ENCODE measurements at regions not wholly inside any gene's neighbourhood (a gene's known extent, or its start where the extent isn't known, plus 50 kb on each side); places are given as distances from the start of the nearest gene placed in this dataset.

DNA sequence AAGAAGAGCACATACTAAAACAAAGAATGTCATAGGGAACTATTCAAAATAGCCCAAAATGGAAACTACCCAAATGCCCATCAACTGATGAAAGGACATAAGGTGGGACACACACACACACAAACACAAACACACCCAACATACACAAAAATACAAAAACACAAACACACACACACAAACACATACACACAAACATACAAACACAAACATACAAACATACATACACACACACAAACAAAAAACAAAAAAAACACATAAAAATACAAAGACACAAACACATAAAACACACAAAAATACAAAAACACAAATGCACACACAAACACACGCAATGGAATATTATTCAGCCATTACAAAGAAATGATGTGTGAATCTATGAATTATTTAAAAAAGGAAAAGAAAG, 203.6 kb downstream of the ERMARD start:
- DNase-seq (ENCODE audit: low read depth): no peak
- H3K4me3 ChIP-seq (ENCODE audit: low read length): no peak overlapping the region
- no peak for TF ChIP-seq CTCF (IDR thresholded peaks at IDR 0.05; ENCODE audit: insufficient read depth, low read depth, low read length, missing control alignments)

- H3K4me3 ChIP-seq (ENCODE audit: low read length): no peak overlapping the region
- no peak for DNase-seq (ENCODE audit: low read depth)
- TF ChIP-seq CTCF (IDR thresholded peaks at IDR 0.05; ENCODE audit: insufficient read depth, low read depth, low read length, missing control alignments): no peak
Observed at GRCh38 chr6:169953686-169954085, 202.3 kb downstream of the ERMARD start.

DNA sequence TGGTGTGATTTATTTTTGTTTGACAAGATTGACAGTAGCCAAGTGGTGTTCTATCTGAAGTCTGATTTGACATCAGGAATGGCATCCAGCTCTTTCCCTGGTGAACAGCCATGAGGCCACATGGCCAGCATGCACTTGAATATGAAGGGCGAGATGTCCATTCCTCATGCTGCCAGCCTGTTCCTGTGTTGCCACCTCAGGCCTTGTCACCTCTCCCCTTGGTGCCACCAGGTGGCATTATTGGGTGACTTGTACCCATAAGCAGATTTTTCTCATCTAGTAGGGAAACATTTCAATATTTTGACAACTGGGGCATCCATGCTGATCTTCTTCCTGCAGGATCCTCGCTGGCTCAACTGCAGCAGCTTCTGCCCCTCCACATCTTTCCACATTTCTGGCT, 199.1 kb downstream of the ERMARD start:
- no peak overlapping the region for H3K4me3 ChIP-seq (ENCODE audit: low read length)
- peak; percentile 57 for TF ChIP-seq CTCF (IDR thresholded peaks at IDR 0.05; ENCODE audit: insufficient read depth, low read depth, low read length, missing control alignments)
- peak; percentile 45 for DNase-seq (ENCODE audit: low read depth)

DNA sequence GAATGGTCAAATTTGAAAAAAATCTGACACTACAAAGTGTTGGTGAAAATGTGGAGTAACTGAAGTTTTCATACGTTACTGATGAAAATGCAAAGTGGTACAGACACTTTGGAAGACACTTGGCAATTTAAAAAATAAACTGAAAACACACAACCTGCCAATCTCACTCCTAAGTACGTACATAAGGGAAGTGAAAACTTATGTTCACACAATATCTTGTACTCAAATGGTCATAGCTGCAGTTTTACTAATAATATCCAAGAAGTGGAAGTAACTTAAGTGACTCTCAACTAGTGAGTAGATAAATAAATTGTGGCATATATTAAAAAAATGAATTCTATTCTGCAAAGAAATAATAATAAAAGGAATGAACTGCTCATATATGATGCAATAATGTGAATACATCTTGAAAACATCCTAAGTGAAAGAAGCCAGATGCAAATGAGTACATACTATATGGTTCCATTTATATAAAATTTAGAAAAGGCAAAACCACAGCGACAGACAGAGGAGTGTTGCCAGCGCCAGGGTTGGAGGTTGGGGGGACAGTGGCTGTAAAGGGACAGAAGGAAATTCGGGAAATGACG, 198.2 kb downstream of the ERMARD start:
- H3K4me3 ChIP-seq (ENCODE audit: low read length): no peak overlapping the region
- no peak for DNase-seq (ENCODE audit: low read depth)
- TF ChIP-seq CTCF (IDR thresholded peaks at IDR 0.05; ENCODE audit: insufficient read depth, low read depth, low read length, missing control alignments): no peak

DNA sequence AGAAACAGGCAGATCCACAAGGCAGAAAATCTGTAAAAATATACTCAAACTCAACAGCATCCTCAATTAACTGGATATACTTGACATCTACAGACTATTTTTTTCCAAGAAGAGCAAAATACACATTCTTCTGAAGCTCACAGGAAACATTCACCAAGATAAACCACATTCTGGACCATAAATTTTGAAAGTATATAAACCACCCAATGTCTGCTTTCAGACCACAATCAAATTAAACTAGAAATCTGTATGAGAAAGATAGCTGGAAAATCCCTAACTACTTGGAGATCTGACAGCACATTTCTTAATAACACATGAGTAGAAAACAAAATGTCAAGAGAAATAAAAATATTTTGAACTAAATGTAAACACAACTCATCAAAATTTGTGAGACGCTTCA, 195.5 kb downstream of the ERMARD start:
- no peak overlapping the region for H3K4me3 ChIP-seq (ENCODE audit: low read length)
- TF ChIP-seq CTCF (IDR thresholded peaks at IDR 0.05; ENCODE audit: insufficient read depth, low read depth, low read length, missing control alignments): no peak
- no peak for DNase-seq (ENCODE audit: low read depth)

GRCh38 chr6:169945117-169945516, 193.7 kb downstream of the ERMARD start:
- H3K4me3 ChIP-seq (ENCODE audit: low read length): no peak overlapping the region
- DNase-seq (ENCODE audit: low read depth): peak; percentile 25
- TF ChIP-seq CTCF (IDR thresholded peaks at IDR 0.05; ENCODE audit: insufficient read depth, low read depth, low read length, missing control alignments): no peak

GRCh38 chr6:169944415-169944814, 193.0 kb downstream of the ERMARD start:
- no peak for TF ChIP-seq CTCF (IDR thresholded peaks at IDR 0.05; ENCODE audit: insufficient read depth, low read depth, low read length, missing control alignments)
- no peak overlapping the region for H3K4me3 ChIP-seq (ENCODE audit: low read length)
- no peak for DNase-seq (ENCODE audit: low read depth)

All from epithelial cell of esophagus (primary cell).